ENCODE measurements at regions not wholly inside any gene's neighbourhood (a gene's known extent, or its start where the extent isn't known, plus 50 kb on each side); places are given as distances from the start of the nearest gene placed in this dataset.
"Not testable (repeated sequence)": the region's sequence is repeated elsewhere in the genome, so short reads cannot be mapped to it uniquely, and the experiment has no call there.

DNA sequence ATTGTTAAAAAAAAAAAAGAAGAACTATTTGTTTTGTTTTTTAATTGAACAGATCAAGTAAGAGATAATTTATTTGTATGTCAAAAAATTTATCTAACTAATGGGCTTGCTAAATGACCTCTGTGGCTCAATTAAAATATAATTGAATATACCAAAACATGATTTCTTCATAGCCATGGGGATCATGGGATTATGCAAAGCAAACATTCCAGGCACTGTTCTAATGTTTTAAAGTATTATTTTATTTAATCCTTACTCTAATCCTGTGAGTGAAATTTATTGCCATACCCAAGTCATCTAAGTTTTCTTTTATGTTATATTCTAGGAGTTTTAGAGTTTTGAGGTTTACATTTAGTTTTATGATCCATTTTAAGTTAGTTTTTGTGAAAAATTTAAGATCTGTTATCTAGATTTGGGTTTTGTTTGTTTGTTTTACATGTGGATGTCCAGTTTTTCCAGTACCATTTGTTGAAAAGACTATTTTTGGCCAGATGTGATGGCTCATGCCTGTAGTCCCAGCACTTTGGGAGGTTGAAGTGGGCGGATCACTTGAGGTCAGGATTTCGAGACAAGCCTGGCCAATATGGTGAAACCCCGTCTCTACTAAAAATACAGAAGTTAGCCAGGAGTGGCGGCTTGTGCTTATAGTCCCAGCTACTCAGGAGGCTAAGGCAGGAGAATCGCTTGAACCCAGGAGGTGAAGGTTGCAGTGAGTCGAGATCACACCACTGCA lies 52.3 kb upstream of the CNOT10 start:
- peak; percentile 3 for DNase-seq (ENCODE audit: low spot score)

DNA sequence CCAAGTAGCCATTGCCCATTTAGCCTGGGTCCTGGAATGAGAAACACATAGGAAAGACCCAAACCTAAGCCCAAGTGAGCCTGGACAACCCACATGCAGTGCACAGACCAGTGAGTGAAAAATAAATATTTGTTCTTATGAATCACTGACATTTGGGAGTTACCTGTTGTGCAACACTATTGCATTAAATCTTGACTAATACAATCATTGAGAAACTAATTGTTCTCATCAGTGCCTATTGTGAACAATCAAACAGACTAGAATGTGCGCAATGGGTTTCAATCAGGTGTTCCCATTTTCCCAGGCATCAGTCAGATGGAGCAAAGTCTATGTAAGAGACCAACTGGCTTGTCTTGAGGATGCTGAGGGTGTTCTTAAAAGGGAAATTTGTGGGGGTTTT lies 54.7 kb upstream of the CNOT10 start:
- no peak for DNase-seq (ENCODE audit: low spot score)

DNA sequence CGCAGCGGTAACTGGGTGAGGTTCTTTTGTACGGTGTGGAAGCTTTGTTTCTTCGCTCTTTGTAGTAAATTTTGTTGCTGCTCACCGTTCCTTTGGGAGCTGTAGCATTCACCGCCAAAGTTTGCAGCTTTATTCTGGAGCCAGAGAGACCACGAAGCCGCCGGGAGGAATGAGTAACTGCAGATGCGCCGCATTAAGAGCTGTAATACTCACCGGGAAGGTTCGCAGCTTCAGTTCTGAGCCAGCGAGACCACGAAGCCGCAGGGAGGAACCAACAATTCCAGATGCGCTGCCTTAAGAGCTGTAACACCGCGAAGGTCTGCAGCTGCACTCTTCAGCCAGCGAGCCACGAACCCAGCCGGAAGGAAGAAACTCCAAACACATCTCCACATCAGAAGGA lies 56.0 kb upstream of the DYNC1LI1 start:
- DNase-seq (ENCODE audit: low spot score): no peak

DNA sequence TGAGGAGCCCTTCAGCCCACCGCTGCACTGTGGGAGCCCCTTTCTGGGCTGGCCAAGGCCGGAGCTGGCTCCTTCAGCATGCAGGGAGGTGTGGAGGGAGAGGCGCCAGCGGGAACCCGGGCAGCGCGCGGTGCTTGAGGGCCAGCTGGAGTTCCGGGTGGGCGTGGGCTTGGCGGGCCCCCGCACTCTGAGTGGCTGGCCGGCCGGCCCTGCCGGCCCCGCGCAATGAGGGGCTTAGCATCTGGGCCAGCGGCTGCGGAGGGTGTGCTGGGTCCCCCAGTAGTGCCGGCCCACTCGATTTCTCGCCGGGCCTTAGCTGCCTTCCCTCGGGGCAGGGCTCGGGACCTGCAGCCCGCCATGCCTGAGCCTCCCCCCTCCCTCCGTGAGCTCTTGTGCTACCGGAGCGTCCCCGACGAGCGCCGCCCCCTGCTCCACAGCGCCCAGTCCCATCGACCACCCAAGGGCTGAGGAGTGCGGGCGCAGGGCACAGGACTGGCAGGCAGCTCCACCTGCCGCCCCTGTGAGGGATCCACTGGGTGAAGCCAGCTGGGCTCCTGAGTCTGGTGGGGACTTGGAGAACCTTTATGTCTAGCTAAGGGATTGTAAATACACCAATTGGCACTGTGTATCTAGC lies 55.0 kb upstream of the DYNC1LI1 start:
- DNase-seq (ENCODE audit: low spot score): not testable (repeated sequence)

- DNase-seq (ENCODE audit: low spot score): no peak
Measured at GRCh38 chr3:32623532-32623931, 52.9 kb upstream of the DYNC1LI1 start.

- no peak for DNase-seq (ENCODE audit: low spot score)
Measured at GRCh38 chr3:32621466-32621865, 50.8 kb upstream of the DYNC1LI1 start.

GRCh38 chr3:32620611-32621310 lies 50.1 kb upstream of the DYNC1LI1 start:
- no peak for DNase-seq (ENCODE audit: low spot score)
